Gastroesophageal sphincter (tissue), 4 donors: ENCODE measurements at regions not wholly inside any gene's neighbourhood (a gene's known extent, or its start where the extent isn't known, plus 50 kb on each side); places are given as distances from the start of the nearest gene placed in this dataset.

ENCODE experiments used
- ATAC-seq: fragments of 150-250 bp; one replicate; pipeline ENCODE4 v1.9.1; 2016; ENCODE audit warnings: mild to moderate bottlenecking, moderate library complexity
- H3K27ac ChIP-seq, 4 donors: fragments of 200-600 bp; sonication (generic) in 3 of 4; 1 replicate in 3 of 4; 2 replicates in 1 of 4; pipeline ENCODE4 v1.5.1; 2016 to 2019
- H3K27me3 ChIP-seq: fragments of 200-600 bp; sonication (generic); one replicate; pipeline ENCODE4 v1.5.1; 2019
- H3K36me3 ChIP-seq, 2 donors: fragments of 200-600 bp; sonication (generic); one replicate each; pipeline ENCODE4 v1.5.1; 2019; ENCODE audit warnings: control low read depth in 1 of 2
- H3K4me1 ChIP-seq, 3 donors: fragments of 200-600 bp; sonication (generic); 1 replicate in 2 of 3; 2 replicates in 1 of 3; pipeline ENCODE4 v1.5.1; 2016 to 2019; ENCODE audit warnings: control low read depth in 2 of 3
- H3K4me3 ChIP-seq, 2 donors: fragments of 200-600 bp; sonication (generic); one replicate each; pipeline ENCODE4 v1.5.1; 2019; ENCODE audit warnings: mild to moderate bottlenecking in 1 of 2, moderate library complexity in 1 of 2
- H3K9me3 ChIP-seq, 3 donors: fragments of 200-600 bp; sonication (generic); one replicate each; pipeline ENCODE4 v1.5.1; 2017 to 2019; ENCODE audit warnings: control low read depth in 2 of 3
- EP300 ChIP-seq: sonication (generic); formaldehyde crosslinking; IDR thresholded peaks from one replicate; pipeline ENCODE4 v1.6.1; 2017; ENCODE audit warnings: antibody characterized with exemption, mild to moderate bottlenecking
- POLR2A ChIP-seq, 2 donors: fragments of 450-650 bp; IDR thresholded peaks; one replicate each; pipeline ENCODE4 v1.6.1; 2017; ENCODE audit warnings: antibody characterized with exemption in 2 of 2, mild to moderate bottlenecking in 2 of 2, moderate library complexity in 1 of 2
- POLR2AphosphoS5 ChIP-seq: sonication (generic); formaldehyde crosslinking; IDR thresholded peaks from one replicate; pipeline ENCODE4 v1.6.1; 2017; ENCODE audit warnings: antibody characterized with exemption
- WGBS, 2 donors: methylation state at CpG; one replicate each; pipeline ENCODE4 v1.1.5; 2018; ENCODE audit warnings: low coverage in 1 of 2; 5-methylcytosine and 5-hydroxymethylcytosine counted together
- TF ChIP-seq, protein P1 (sequence below), 4 experiments: fragments of 200-600 bp in 2 of 4; fragments of 450-650 bp in 2 of 4; sonication (generic) in 1 of 4; IDR thresholded peaks; one replicate each; pipeline ENCODE4 v1.5.1; 2017 to 2019; ENCODE audit warnings: antibody characterized with exemption in 4 of 4, mild to moderate bottlenecking in 2 of 4, moderate library complexity in 2 of 4

DNA sequence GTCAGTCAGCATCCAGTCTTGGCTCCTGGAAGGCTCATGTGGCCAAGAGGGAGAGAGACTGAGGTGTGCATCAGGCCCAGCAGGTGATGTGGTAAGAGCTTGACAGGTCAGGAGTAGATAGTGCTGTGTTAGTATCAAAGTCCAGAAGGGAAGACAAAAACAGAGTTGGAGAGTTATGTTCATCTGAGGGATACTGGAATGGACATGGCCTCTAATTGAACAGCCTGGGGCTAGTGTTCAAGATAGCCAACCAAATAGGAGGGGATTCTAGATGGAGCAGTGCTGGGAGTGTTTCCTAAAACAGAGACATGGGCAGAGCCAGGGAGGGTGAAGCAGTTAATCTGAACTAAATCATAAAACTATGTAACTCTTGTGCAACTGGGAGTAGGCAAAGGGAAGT is 120.7 kb upstream of the MARK1 start:
- no peak for ATAC-seq
- Histone ChIP-seq H3K4me3 (no peak overlapping the region), H3K9me3 (no peaks in the 10 kb centered on the region), H3K27me3 (no peaks in the 10 kb centered on the region), H3K27ac (no peak overlapping the region), H3K36me3 (no peaks in the 10 kb centered on the region), H3K4me1 (no peaks in the 10 kb centered on the region)
- TF ChIP-seq POLR2AphosphoS5 (no peak), POLR2A (IDR thresholded peaks at IDR 0.05) (no peak), EP300 (no peak)
- TF ChIP-seq, protein P1, sequence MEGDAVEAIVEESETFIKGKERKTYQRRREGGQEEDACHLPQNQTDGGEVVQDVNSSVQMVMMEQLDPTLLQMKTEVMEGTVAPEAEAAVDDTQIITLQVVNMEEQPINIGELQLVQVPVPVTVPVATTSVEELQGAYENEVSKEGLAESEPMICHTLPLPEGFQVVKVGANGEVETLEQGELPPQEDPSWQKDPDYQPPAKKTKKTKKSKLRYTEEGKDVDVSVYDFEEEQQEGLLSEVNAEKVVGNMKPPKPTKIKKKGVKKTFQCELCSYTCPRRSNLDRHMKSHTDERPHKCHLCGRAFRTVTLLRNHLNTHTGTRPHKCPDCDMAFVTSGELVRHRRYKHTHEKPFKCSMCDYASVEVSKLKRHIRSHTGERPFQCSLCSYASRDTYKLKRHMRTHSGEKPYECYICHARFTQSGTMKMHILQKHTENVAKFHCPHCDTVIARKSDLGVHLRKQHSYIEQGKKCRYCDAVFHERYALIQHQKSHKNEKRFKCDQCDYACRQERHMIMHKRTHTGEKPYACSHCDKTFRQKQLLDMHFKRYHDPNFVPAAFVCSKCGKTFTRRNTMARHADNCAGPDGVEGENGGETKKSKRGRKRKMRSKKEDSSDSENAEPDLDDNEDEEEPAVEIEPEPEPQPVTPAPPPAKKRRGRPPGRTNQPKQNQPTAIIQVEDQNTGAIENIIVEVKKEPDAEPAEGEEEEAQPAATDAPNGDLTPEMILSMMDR (IDR thresholded peaks at IDR 0.05), result no peak

DNA sequence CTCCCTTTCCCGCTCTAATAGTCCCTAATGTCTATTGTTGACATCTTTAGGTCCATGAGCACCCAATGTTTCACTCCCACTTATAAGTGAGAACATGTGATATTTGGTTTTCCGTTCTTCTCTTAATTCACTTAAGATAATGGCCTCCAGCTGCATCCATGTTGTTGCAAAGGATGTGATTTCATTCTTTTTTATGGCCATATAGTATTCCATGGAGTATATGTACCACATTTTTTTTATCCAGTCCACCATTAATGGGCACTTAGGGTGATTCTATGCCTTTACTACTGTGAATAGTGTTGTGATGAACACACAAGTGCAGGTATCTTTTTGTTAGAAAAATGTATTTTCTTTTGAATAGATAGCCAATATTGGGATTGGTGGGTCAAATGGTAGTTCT is 126.0 kb upstream of the RAB3GAP2 start:
- H3K4me3 ChIP-seq, result no peak overlapping the region
- no peaks in the 10 kb centered on the region for H3K36me3 ChIP-seq
- no peak overlapping the region for H3K27ac ChIP-seq
- H3K27me3 ChIP-seq, result no peaks in the 10 kb centered on the region
- WGBS, 2 donors, result 90 to 100% methylated on average over 1 to 2 of the region's 2 CpGs
- no peaks in the 10 kb centered on the region for H3K9me3 ChIP-seq
- ATAC-seq, result no peak
- no peaks in the 10 kb centered on the region for H3K4me1 ChIP-seq
- TF ChIP-seq EP300, result no peak
- no peak for TF ChIP-seq POLR2AphosphoS5
- no peak for TF ChIP-seq POLR2A (IDR thresholded peaks at IDR 0.05)
- TF ChIP-seq, protein P1 (IDR thresholded peaks at IDR 0.05), result no peak

DNA sequence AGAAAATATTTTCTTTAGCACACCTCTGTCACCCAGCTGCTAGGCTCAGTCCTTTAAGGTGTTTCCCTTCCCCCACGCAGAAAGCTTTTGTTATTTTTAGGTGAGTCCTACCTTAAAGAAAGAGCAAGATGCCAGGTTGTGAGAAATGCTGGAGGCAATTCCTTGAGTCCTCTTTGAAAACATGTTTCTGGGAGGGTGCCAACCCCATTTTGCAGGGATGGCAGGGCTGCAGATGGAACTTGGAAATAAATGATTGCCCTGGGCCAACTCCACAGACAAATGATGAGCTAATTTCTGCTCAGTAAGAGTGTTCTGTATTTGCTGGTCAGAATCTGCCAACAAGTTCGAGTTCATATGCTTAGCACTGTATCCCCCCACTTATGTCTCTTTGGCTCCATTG is 119.2 kb upstream of the RAB3GAP2 start:
- Histone ChIP-seq H3K4me3 (no peak overlapping the region), H3K9me3 (no peaks in the 10 kb centered on the region), H3K36me3 (no peaks in the 10 kb centered on the region), H3K4me1 (no peaks in the 10 kb centered on the region), H3K27me3 (no peaks in the 10 kb centered on the region), H3K27ac (no peak overlapping the region)
- TF ChIP-seq EP300, result no peak
- TF ChIP-seq, protein P1 (IDR thresholded peaks at IDR 0.05), result no peak
- no peak for ATAC-seq
- WGBS, 2 donors, result 43 to 50% methylated on average over 1 to 2 of the region's 2 CpGs

DNA sequence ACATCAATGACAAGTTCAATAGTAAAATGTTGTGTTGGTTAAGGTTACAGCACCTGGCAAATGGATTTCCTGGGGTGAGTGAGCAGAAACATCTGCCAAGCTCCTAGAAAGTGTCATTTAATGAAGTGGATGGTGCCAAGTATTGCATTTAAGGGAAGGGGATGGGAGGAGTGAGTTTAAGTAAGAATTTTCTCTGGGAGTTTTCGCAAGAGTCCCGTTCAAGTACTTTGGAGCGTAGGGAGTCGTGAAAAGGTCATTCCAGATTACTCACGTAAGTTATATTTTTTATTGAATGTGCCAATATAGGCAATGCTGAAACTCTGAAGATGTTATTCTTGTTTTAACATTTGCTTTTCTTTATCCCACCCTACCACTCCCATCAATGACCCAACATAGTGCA is 117.4 kb upstream of the RAB3GAP2 start:
- TF ChIP-seq EP300 (no peak), POLR2A (IDR thresholded peaks at IDR 0.05) (no peak), POLR2AphosphoS5 (no peak)
- TF ChIP-seq, protein P1 (IDR thresholded peaks at IDR 0.05), result no peak
- no peaks in the 10 kb centered on the region for H3K4me1 ChIP-seq
- 75 to 78% methylated on average over 5 of the region's 5 CpGs for WGBS, 2 donors
- H3K4me3 ChIP-seq, result no peak overlapping the region
- H3K27ac ChIP-seq, result no peak overlapping the region
- H3K36me3 ChIP-seq, result no peaks in the 10 kb centered on the region
- no peak for ATAC-seq
- peaks cover 0 to 15% (median 0%) of the 10 kb centered on the region in 3 donors for H3K9me3 ChIP-seq
- no peaks in the 10 kb centered on the region for H3K27me3 ChIP-seq

DNA sequence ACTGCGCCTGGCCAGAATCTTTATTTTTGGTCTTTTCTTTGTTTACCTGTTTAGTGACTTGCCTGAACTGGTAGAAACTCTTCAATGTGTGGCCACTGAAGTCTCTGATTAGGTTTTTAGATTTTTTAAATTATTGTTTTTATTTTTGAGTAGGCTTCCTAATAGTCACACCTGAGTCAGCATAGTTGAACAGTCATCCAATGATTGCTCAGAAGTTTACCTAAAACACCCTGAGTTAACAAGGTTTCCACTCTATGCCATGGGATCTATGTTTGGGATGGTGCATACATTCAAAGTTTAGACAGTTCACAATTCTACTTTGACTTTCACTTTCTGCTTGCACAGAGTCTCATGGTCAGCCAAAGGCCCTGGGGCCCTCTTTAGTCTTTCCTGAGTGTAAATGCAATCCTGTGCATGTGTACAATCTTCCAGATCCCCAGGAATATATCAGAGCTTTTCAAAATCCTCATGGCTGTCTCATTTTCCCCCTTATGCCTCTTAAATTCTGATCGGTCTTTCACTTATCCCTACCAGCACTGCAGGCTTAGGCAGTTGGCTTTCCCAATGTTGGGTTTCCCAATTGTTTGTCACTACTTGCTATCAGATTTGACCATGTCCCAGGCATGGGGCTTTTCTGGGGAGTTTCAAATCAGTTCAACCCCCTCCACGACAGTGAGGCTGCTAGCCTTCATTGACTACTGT is 114.4 kb upstream of the RAB3GAP2 start:
- TF ChIP-seq, protein P1 (IDR thresholded peaks at IDR 0.05), result no peak
- TF ChIP-seq POLR2AphosphoS5 (no peak), POLR2A (IDR thresholded peaks at IDR 0.05) (no peak), EP300 (no peak)
- H3K4me1 ChIP-seq, result no peaks in the 10 kb centered on the region
- no peaks in the 10 kb centered on the region for H3K36me3 ChIP-seq
- 53 to 62% methylated on average over 3 of the region's 3 CpGs for WGBS, 2 donors
- ATAC-seq, result no peak
- H3K27ac ChIP-seq, result no peak overlapping the region
- H3K9me3 ChIP-seq, result peaks cover 0 to 15% (median 0%) of the 10 kb centered on the region in 3 donors
- no peak overlapping the region for H3K4me3 ChIP-seq
- H3K27me3 ChIP-seq, result no peaks in the 10 kb centered on the region
